ENCODE measurements at regions not wholly inside any gene's neighbourhood (a gene's known extent, or its start where the extent isn't known, plus 50 kb on each side); places are given as distances from the start of the nearest gene placed in this dataset.

DNA sequence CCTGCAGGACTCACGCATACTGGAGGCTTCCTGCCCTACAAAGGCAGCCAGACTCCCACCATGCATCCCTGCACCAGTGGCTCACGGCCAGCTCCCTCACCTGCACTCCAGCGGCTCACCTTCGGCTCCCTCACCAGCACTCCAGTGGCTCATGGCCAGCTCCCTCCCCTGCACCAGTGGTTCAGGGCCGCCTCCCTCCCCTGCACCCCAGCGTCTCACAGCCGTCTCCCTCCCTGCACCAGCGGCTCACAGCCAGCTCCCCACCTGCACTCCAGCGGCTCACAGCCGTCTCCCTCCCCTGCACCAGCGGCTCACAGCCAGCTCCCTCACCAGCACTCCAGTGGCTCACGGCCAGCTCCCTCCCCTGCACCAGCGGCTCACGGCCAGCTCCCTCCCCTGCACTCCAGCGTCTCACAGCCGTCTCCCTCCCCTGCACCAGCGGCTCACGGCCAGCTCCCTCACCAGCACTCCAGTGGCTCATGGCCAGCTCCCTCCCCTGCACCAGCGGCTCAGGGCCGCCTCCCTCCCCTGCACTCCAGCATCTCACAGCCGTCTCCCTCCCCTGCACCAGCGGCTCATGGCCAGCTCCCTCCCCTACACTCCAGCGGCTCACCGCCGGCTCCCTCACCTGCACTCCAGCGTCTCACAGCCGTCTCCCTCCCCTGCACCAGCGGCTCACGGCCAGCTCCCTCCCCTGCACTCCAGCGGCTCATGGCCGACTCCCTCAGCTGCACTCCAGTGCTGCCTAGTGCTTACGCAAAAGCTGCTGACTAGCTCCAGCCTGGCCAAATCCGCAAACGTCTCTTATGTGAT is 324.5 kb downstream of the NPHP4 start:
- intact Hi-C loops (cut with DNase I): no loop called here
- WGBS, 2 donors: 61 to 64% methylated on average over 32 to 34 of the region's 34 CpGs
- DNase-seq: peak in 1 of 2 donors; percentile 41

DNA sequence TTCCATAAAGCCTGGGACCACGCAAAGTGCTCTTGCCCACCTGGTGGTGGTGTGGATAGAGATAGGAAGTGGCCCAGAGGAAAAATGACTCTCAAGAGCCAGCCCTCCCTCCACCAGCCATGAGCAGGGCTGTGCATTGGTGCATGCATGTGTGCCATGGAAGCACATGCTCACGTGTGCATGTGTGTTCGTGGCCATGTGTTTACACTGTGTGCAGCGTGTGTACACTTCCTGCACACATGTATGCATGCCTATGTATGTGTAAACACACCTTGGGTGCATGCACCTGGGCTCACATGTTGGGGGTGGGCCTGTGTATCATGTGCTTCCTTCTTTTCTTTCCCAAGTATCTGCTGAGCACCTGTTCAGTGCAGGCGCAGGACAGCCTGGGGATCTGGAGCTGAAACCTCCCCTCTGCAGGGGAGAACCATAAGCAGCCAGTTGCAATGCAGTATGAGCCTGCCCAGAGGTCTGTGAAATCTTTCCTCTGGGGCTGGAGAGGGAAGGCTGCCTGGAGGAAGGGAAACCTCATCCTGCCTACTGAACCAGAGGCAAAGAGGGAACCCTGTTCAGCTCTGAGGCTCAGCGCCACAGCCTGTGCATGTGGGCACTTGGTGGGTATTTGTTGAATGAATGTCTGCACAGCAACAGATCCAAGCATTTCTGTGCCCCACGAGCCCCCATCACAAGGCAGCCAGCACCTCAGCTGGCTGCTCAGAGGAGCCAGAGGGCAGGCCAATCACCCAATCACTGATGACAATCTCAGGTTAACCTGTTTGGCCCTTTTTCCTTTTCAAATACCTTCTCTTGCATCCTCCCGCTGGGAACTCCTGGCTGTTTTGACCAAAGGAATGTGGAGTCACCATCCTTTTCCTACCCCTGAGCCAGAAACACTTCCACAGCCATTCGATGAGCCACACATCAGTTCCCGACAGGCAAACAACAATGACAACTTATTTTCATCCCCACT is 327.0 kb downstream of the NPHP4 start:
- H3K27me3 ChIP-seq: peaks cover 0 to 20% (median 0%) of the 10 kb centered on the region in 7 donors
- H3K4me3 ChIP-seq: no peak overlapping the region
- no peak for TF ChIP-seq CTCF (IDR thresholded peaks at IDR 0.05)
- H3K9me3 ChIP-seq: peaks cover 0 to 3% (median 0%) of the 10 kb centered on the region in 11 donors
- ATAC-seq: no peak
- H3K4me1 ChIP-seq: peaks cover 0 to 12% (median 5%) of the 10 kb centered on the region in 9 donors
- H3K27ac ChIP-seq: no peak overlapping the region
- intact Hi-C loops (cut with DNase I): loop anchor here in 1 of 10 donors (2.0 kb wide), 1 partner anchor 20 kb away; no protein-coding TSS in a partner anchor
- no peaks in the 10 kb centered on the region for H3K36me3 ChIP-seq
- no peak for DNase-seq
- 75 to 78% methylated on average over 10 of the region's 10 CpGs for WGBS, 2 donors

More for the DNA sequence above, 324.5 kb downstream of the NPHP4 start:
- peaks cover 0 to 3% (median 0%) of the 10 kb centered on the region in 11 donors for H3K9me3 ChIP-seq
- H3K4me3 ChIP-seq: no peak overlapping the region
- H3K36me3 ChIP-seq: no peaks in the 10 kb centered on the region
- no peak overlapping the region for H3K27ac ChIP-seq
- H3K27me3 ChIP-seq: peaks cover 0 to 16% (median 0%) of the 10 kb centered on the region in 7 donors
- no peaks in the 10 kb centered on the region for H3K4me1 ChIP-seq
- no peak for ATAC-seq
- TF ChIP-seq CTCF (IDR thresholded peaks at IDR 0.05): no peak

DNA sequence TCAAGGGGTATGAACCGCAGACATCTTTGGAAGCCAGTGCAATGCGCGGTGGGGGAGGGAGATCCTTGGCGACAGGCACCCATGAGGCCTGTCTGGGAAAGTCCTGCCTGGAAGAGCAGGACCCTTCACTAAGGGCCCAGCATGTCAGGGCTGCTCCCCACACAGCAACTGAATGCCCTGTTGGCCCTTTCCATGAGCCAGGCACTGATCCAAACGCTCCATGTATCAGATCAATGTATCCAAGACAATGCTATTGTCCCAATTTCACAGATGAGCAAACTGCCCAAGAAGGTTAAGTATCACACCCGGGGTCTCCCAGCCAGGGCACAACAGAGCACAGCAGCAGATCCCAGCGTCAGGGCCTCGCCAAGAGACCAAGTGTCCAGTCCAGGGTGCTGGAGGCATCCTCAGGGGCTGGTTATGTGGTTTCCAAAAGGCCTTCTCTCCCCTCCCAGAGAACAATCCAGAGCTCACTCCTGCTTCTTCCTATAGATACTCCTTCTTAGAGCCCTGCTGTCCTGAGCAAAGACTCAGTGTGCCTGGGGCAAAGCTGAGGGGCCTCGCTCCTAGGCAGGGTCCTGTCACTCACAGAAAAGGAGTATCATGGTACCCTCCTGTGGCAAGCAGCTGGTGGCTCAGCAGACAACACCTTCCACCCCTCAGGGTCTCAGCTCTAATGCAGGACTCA is 328.0 kb downstream of the NPHP4 start:
- no peak for TF ChIP-seq CTCF (IDR thresholded peaks at IDR 0.05)
- H3K4me3 ChIP-seq: no peak overlapping the region
- no peak overlapping the region for H3K27ac ChIP-seq
- peaks cover 0 to 20% (median 0%) of the 10 kb centered on the region in 7 donors for H3K27me3 ChIP-seq
- H3K4me1 ChIP-seq: peaks cover 0 to 15% (median 5%) of the 10 kb centered on the region in 9 donors
- DNase-seq: no peak
- 76 to 87% methylated on average over 9 of the region's 9 CpGs for WGBS, 2 donors
- H3K36me3 ChIP-seq: no peaks in the 10 kb centered on the region
- H3K9me3 ChIP-seq: peaks cover 0 to 3% (median 0%) of the 10 kb centered on the region in 11 donors
- intact Hi-C loops (cut with DNase I): loop anchor here in 1 of 10 donors (2.0 kb wide), 1 partner anchor 19 kb away; no protein-coding TSS in a partner anchor
- no peak for ATAC-seq

All from heart right ventricle (tissue), 16 donors.